ENCODE measurements at regions not wholly inside any gene's neighbourhood (a gene's known extent, or its start where the extent isn't known, plus 50 kb on each side); places are given as distances from the start of the nearest gene placed in this dataset.
"Not testable (repeated sequence)": the region's sequence is repeated elsewhere in the genome, so short reads cannot be mapped to it uniquely, and the experiment has no call there.

DNA sequence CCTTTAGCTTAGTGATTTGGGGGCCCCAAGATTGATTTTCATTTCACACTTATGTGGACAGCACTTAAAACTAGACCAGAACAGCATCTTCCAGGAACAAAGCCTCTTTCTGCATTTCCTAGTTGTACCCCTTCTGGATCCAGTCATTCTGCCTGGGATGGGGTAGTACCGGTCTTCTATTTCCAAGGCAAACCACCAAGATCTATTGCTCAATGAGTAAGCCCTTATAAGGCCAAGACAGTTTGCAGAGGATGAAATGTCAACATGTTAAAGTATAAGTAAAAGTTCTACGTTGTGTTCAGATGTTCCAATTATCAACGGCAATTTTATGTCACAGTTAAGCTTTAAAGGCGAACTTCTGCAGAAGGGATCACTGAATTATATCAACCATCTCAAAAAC lies 106.9 kb upstream of the ZNF746 start:
- no peak for DNase-seq (ENCODE audit: low spot score)

DNA sequence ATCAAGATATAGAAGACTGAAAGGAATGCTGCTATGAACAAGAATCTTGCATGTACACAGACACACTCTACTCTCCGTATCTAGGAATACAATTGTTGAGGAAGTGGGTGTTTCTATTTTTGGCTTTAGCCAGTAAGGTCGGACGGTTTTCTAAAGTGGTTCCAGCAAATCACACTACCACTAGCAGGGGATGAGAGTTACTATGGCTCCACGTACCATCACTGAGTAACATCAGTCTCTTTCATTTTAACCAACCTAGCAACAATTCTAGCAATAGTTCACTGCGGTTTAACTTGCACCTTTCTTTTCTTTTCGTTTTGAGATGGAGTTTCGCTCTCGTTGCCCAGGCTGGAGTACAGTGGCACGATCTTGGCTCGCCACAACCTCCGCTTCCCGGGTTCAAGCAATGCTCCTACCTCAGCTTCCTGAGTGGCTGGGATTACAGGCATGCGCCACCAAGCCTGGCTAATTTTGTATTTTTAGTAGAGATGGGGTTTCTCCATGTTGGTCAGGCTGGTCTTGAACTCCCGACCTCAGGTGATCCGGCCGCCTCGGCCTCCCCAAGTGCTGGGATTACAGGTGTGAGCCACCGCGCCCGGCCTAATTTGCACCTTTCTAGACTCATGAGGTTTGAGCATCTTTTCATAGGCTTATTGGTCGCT lies 103.2 kb upstream of the ZNF746 start:
- DNase-seq (ENCODE audit: low spot score): not testable (repeated sequence)

DNA sequence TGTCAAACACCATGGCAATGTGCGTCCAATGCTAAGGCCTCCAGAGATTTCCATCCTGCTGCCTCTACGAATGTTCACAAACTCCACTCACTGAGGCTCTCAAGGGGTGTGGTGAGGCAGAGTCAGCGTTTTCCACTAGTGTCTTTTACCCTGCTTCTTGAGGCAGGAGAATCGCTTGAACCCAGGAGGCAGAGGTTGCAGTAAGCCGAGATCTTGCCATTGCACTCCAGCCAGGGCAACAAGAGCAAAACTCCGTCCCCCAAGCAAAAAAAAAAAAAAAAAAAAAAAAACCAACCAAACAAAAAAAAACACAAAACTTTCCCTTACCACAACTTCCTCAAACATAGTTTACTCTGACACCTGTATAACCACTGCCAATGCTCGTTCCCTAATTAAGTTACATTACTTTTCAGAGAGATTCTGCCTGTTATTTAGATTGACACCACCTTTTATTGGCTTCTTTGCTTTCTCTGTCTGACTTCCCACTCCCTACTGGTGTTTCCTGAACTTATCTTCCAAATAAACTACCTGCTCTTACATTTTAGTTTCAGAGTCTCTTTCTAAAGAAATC lies 102.1 kb upstream of the ZNF746 start:
- DNase-seq (ENCODE audit: low spot score): no peak

DNA sequence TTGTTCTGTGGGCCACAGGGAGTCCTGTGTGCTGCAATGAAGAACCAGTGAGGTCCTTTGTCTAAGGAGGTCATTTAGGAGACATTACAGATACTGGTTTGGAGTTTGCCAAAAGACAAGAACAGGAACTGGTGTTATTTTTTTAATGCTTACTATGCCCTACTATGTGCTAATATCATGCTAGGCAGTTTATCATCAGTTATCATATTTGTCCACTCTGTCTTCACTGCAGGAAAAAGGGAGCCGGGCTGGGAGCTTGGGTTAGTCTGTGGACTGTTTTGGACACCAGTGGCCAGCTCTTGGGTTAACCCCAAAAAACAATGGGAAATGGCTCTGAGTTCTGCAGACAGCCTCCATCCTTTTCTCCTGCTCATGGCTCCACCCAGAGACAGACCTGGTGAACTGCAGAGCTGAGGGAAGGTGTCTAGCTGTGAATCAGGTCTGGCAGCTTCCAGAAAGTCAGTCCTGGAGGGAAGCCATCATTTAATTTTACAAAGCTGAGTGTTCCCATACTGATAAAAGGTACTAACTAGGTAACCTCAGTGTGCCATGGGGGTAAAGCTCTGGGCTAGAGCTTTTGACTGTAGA lies 101.2 kb upstream of the ZNF746 start:
- no peak for DNase-seq (ENCODE audit: low spot score)

DNA sequence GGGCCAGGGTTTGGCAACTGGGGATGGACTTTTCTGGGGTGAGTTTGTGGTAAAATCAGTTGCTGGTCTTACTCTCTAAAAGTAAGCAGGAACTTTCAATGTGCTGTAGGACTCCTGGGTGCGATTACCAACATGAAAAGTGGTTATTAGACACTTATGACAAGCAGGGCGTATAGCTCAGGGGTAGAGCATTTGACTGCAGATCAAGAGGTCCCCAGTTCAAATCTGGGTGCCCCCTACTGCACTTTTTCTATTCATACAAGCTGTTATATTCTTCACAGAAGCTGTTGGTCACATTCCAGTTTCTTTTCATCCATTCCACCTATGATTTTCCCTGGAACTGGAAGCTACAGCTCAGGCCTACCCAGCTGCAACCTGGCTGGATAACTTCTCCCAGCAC lies 100.2 kb upstream of the ZNF746 start:
- not testable (repeated sequence) for DNase-seq (ENCODE audit: low spot score)

DNA sequence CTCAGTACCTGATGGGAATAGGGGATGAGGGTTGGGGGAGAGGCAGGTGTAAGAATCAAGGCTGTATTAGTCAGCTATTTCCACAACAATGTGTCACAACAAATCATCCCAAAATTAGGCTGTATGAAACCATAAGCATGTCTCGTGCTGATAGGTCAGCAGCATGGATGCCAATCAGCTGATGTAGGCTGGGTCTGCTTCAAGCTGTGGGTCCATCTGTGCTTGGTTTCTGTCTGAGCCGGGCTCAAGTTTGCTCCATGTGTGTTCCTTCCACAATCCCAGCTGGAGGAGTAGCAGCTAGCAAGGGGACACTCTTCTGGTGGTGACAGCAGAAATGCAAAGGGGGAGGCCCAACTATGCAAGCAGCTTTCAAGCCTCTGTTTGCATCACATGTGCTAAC lies 97.9 kb upstream of the ZNF746 start:
- no peak for DNase-seq (ENCODE audit: low spot score)

DNA sequence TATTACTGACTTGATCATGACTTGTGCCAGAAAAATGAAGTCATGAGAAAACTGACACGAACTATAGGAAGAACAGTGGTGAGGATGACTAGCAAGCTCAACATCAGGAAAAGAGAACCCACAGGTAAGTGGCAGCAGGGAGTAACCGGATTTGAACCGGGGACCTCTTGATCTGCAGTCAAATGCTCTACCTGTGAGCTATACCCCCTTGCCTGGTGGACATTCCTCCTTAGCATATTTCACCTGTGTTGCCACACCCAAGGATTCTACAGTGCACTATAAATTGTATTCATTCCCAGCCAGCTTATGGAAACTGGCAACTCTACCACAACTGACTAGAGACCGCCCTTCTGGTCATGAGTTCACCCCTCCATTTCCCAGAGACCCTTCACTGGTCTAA lies 97.5 kb upstream of the ZNF746 start:
- DNase-seq (ENCODE audit: low spot score): no peak

DNA sequence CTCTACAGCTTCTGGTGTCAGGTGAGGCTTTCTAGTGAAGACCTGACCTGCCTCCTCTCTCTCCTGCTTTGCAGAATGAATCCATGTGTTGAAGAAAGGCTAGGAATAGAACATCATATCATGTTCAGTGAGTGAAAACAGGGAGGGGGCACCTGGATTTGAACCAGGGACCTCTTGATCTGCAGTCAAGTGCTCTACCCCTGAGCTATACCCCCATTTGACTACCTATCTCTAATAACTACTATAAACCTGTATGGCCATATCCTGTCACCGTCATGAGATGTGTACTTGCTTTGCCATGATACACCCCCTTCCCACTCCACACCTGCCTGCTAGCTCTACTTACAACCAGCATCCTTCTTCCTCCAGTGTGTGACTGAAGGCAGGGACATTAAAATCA lies 91.3 kb upstream of the ZNF746 start:
- DNase-seq (ENCODE audit: low spot score): no peak

DNA sequence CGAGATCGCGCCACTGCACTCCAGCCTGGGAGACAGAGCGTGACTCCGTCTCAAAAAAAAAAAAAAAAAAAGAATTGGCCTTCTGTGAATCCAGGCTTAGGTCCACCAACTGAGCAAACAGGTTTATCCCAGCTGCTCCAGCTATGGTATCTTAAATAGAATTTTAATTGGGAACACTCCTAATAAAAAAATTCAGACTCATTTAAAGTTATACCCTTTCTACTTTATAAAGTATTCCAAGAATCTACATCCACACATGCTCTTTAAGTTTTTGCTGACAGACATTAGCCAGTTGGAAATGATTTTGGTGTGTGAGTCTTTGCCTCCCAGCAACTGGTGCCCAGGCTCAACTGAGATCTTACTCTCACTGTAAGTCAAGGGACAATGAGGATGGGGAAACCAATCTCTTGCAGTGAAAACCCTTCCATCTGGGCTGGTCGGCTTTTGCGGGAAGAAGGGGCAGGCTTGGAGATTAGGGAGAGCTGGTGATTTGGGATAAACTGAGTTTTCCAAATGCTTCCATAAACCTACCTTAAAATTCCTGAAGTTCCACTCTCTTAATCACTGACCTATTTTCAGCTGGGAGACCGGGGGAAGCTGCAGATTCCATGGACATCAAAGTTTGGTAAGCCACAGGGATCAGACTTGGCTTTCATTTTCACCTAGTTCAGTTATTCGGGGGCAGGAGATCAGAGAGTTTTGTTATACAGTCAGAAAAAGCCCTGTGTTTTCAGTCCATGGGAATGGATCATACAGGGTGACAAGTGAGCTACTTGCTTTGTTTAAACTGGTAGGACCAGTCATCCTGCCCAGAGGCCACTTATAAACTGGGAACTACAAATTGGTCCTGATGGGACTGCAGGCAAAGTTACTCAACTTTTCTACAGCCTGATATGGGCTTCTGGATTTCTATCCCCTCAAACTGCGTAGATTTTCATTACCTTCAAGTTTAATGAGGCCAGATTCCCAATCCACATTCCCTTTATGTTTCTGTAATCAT lies 89.3 kb upstream of the ZNF746 start:
- no peak for DNase-seq (ENCODE audit: low spot score)

DNA sequence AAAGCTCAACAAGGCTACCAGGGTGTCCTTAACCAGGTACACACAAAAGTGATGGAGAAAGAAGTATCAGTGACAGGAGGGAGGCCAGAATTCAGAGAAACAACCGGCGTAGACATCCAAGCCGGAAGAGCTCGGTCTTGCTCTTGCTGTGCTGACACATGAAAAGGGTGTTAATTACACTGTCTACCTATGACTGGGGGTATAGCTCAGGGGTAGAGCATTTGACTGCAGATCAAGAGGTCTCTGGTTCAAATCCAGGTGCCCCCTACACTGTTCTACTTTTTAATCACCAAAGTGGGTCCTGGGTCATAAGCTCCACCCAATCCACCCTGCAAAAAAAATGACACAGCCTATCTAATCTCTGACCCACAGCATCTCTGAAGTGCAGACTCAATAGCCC lies 86.9 kb upstream of the ZNF746 start:
- DNase-seq (ENCODE audit: low spot score): no peak

DNA sequence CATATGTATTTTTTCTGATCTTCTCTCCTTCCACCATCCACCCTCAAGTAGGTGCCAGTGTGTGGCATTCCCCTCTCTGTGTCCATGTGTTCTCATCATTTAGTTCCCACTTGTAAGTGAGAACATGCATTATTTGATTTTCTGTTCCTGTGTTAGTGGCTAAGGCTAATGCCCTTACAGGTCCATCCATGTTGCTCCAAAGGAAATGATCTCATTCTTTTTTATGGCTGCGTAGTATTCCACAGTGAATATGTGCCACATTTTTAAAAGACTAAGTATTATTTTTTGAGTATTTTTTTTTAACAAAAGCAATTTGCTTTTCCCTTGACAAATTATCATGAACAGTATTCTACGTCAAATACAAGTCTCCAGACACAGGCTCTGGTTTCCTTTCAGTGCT lies 86.4 kb upstream of the ZNF746 start:
- DNase-seq (ENCODE audit: low spot score): no peak

DNA sequence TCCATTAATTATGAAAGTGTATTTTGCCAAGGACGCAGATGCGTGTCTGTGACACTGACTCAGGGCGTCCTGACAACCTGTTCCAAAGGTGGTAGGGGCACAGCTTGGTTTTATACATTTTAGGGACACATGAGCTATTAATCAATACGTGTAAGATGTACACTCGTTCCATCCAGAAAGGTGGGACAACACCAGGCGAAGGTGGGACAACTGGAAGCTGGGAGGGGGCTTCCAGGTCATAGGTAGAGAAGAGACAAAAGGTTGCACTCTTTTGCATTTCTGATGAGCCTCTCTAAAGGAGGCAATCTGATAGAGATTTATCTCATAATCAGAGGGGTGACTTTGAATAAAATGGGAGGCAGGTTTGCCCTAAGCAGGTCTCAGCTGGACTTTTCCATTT lies 82.7 kb upstream of the ZNF746 start:
- DNase-seq (ENCODE audit: low spot score): no peak

DNA sequence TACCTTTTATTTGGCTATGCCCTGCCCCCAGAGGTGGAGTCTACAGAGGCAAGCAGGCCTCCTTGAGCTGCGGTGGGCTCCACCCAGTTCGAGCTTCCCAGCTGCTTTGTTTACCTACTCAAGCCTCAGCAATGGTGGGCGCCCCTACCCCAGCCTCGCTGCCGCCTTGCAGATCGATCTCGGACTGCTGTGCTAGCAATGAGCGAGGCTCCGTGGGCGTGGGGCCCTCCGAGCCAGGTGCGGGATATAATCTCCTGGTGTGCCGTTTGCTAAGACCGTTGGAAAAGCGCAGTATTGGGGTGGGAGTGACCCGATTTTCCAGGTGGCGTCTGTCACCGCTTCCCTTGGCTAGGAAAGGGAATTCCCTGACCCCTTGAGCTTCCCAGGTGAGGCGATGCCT lies 81.8 kb upstream of the ZNF746 start:
- DNase-seq (ENCODE audit: low spot score): not testable (repeated sequence)

DNA sequence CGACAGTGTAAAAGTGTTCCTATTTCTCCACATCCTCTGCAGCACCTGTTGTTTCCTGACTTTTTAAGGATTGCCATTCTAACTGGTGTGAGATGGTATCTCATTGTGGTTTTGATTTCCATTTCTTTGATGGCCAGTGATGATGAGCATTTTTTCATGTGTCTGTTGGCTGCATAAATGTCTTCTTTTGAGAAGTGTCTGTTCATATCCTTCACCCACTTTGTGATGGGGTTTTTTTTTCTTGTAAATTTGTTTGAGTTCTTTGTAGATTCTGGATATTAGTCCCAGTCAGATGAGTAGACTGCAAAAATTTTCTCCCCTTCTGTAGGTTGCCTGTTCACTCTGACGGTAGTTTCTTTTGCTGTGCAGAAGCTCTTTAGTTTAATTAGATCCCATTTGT lies 76.8 kb upstream of the ZNF746 start:
- not testable (repeated sequence) for DNase-seq (ENCODE audit: low spot score)

DNA sequence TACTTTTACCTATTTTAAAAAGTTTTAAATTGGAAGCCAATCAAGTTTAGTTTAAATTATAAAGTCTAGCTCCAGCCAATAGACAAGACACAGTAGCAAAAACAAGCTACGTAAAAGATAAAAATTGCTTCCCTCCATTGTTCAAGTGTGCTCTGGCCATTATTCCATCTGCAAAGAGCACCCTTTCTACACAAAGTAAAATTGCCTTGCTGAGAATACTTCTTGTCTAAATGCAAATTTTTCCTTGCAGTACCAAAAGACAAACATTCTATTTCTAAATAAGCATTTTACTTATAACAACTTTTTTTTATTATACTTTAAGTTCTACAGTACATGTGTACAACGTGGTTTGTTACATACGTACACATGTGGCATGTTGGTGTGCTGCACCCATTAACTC lies 75.9 kb upstream of the ZNF746 start:
- no peak for DNase-seq (ENCODE audit: low spot score)

DNA sequence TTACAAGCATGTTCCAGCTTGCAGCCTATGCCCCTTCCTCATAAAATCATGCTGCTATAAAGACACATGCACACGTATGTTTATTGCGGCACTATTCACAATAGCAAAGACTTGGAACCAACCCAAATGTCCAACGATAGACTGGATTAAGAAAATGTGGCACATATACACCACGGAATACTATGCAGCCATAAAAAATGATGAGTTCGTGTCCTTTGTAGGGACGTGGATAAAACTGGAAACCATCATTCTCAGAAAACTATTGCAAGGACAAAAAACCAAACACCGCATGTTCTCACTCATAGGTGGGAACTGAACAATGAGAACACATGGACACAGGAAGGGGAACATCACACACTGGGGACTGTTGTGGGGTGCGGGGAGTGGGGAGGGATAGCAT lies 75.3 kb upstream of the ZNF746 start:
- not testable (repeated sequence) for DNase-seq (ENCODE audit: low spot score)

DNA sequence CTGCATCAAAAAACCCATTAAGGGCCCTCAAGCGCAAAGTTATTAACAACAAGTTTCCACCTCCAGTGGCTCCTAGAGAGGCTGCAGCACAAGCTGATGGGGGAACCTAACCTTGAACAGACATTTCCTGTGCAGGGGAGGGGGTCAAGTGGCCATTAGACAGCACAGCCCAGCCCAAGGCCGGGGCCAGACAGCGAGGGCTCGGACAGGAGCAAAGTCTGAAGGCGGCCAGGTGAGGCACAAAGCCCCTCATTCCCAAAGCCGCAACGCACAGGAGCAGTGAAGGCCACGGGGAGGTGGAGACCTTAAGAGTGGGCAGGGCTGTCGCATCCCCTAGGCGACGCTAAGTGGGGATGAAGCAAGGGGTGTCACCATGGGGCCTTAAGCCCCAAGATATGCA lies 73.2 kb upstream of the ZNF746 start:
- DNase-seq (ENCODE audit: low spot score): no peak

DNA sequence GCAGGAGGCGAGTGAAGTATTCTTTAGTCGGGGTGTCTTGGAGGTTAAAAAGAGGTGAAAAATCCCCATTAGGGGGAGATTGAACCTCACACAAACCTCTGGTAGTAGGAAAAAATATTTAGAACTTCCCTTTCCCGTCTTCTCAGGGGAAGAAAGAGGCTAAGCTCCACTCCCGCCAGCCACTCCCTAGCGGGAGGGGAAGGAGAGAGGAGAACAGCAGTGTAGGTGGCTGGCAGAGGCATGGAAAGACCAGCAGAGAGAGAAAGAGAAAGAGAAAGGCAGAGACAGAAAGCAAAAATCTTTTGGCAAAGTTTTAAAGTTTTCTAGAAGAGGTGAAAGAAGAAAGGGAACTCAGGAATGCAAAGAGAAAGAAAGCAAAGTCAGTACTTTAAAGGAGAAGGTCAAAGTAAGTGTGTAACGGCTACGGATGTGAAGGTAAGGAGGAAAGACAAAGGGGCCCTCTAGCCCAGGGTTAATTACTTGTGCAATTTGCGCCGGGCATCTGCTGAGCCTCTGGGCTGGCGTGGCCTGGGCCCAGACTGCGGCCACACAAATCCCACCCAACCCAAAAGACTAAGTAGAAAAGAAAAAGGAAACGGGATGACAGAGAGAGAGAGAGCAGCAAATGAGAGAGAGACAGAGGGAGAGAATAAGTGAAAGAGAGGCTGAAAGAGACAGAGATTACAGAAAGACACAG lies 72.3 kb upstream of the ZNF746 start:
- no peak for DNase-seq (ENCODE audit: low spot score)

DNA sequence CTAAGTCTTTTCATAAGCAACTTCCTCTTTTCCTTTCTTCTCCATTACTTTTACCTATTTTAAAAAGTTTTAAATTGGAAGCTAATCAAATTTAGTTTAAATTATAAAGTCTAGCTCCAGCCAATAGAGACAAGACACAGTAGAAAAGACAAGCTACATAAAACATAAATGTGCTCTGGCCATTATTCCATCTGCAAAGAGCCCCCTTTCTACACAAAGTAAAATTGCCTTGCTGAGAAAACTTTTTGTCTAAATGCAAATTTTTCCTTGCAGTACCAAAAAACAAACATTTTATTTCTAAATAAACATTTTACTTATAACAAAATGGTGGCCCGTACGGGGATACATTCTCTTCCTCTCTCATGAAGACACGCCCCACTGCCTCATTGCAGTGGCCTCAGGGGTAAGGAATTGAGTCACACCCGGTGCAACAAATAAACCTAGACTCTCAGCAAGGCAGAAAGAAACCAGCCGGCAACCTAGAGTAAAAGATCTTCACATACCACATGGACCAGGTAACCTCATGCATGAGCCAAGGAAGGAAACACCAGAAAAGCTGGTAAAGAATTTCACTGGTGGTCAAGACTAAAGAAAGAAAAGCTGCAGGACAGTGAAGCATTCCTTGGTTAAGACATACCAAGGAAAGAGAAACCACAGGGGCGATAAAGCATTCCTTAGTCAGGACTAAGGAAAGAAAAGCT lies 71.6 kb upstream of the ZNF746 start:
- DNase-seq (ENCODE audit: low spot score): no peak

DNA sequence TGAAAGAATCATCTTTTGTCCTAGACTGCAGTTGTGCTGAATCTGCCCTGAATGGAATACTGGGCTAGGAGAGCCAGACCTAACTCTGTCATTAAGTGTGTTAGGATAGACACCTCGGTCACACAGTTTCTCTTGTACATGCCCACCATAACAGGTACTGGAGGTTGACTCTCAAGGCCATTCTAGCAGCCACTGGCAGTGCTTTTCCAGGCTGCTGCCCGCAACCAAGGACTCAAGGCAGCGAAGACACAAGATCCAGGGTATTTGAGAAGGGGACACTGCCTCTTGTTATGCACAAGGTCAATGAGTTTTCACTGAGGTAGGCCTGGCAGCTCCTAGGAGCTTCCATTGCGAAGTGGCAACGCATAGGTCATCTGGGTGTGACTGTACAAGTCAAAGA lies 70.6 kb upstream of the ZNF746 start:
- no peak for DNase-seq (ENCODE audit: low spot score)

DNA sequence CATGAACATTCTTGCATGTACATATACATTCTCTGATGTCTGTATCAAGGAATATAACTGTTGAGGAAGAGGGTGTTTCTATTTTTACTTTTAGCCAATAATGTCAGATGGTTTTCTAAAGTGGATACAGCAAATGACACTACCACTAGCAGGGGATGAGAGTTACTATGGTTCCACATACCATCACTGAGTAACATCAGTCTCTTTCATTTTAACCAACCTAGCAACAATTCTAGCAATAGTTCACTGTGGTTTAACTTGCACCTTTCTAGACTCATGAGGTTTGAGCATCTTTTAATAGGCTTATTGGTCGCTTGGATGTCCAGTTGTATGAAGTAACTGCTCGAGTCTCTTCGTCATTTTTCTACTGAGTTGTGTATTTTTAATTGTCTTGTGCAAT lies 68.5 kb upstream of the ZNF746 start:
- DNase-seq (ENCODE audit: low spot score): no peak

DNA sequence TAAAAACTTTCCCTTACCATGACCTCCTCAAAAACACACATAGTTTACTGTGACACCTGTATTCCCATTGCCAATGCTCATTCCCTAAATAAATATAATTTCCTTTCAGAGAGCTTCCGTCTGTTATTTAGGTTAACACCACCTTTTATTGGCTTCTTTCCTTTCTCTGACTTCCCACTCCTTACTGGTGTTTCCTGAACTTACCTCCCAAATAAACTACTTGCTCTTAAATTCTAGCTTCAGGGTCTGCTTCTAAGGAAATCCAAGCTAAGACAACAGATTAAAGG lies 67.4 kb upstream of the ZNF746 start:
- no peak for DNase-seq (ENCODE audit: low spot score)
